Spleen (tissue), 7 donors: ENCODE measurements at regions not wholly inside any gene's neighbourhood (a gene's known extent, or its start where the extent isn't known, plus 50 kb on each side); places are given as distances from the start of the nearest gene placed in this dataset.

Source experiments
- CTCF ChIP-seq, 11 experiments: fragments of 200-600 bp in 7 of 11; fragments of 450-650 bp in 4 of 11; sonication (generic) in 4 of 11; IDR thresholded peaks in 8 of 11; conservative IDR thresholded peaks in 3 of 11; 1 replicate in 7 of 11; 2 replicates in 4 of 11; pipeline versions ENCODE4 v1.4.0 to v1.8.0; 2016 to 2021; ENCODE audit warnings: antibody characterized with exemption in 11 of 11, inconsistent platforms in 4 of 11, mild to moderate bottlenecking in 1 of 11
- POLR2AphosphoS5 ChIP-seq, 3 donors: sonication (generic); formaldehyde crosslinking; IDR thresholded peaks; one replicate each; pipeline ENCODE4 v1.5.1; 2017; ENCODE audit warnings: antibody characterized with exemption in 3 of 3
- donor health status: DM: no; HTN: no; CAD: no; lungs with moderate emphysema.
- donor health status: DM: no; HTN: no; CAD: no.
- donor health status: DM: no; HTN: no; CAD: no.

- TF ChIP-seq POLR2AphosphoS5 (IDR thresholded peaks at IDR 0.05) (no peak), CTCF (IDR thresholded peaks at IDR 0.05 in 8 of 11, conservative IDR thresholded peaks at IDR 0.05 in 3 of 11) (no peak)
These were observed 77.3 kb upstream of the LMCD1 start for GRCh38 chr3:8424281-8424680.
